DND-41 (cell line): ENCODE measurements at regions not wholly inside any gene's neighbourhood (a gene's known extent, or its start where the extent isn't known, plus 50 kb on each side); places are given as distances from the start of the nearest gene placed in this dataset.

Source experiments
- ATAC-seq: fragments of 200-7000 bp; cut with Tn5 transposase; 3 replicates; pipeline ENCODE4 v1.9.1; 2021; ENCODE audit warnings: low read depth; ENCODE audit not compliant: insufficient read depth
- DNase-seq: peaks from one replicate; pipeline ENCODE4 v3.0.0-alpha.2; 2020
- H2AFZ ChIP-seq: 2 replicates; pipeline ENCODE4 v1.6.0; 2012; ENCODE audit warnings: low read depth, low read length
- H3K27ac ChIP-seq: 2 replicates; pipeline ENCODE4 v1.5.1; 2012; ENCODE audit warnings: low read length, inconsistent platforms
- H3K27me3 ChIP-seq: fragments of 200-600 bp; sonication (generic); 2 replicates; pipeline ENCODE4 v1.6.0; 2012; ENCODE audit warnings: low read length, mild to moderate bottlenecking, inconsistent platforms; ENCODE audit not compliant: insufficient read depth, poor library complexity
- H3K36me3 ChIP-seq: 2 replicates; pipeline ENCODE4 v1.5.1; 2012; ENCODE audit warnings: low read length, inconsistent platforms; ENCODE audit not compliant: insufficient read depth
- H3K4me1 ChIP-seq: 2 replicates; pipeline ENCODE4 v1.5.1; 2012; ENCODE audit warnings: mild to moderate bottlenecking, low read length; ENCODE audit not compliant: insufficient read depth
- H3K4me2 ChIP-seq: 2 replicates; pipeline ENCODE4 v1.6.0; 2012; ENCODE audit warnings: mild to moderate bottlenecking, moderate library complexity, low read length, inconsistent platforms; ENCODE audit not compliant: insufficient read depth
- H3K4me3 ChIP-seq, 2 experiments: fragments of 200-600 bp in 1 of 2; shearing (Covaris generic) in 1 of 2; 2 replicates each; pipeline ENCODE4 v1.5.1; 2012 to 2016; ENCODE audit warnings: inconsistent platforms in 2 of 2, low read length in 2 of 2, mild to moderate bottlenecking in 2 of 2, low read depth in 1 of 2, moderate library complexity in 1 of 2
- H3K79me2 ChIP-seq: 2 replicates; pipeline ENCODE4 v1.6.0; 2012; ENCODE audit warnings: low read length, inconsistent platforms; ENCODE audit not compliant: insufficient read depth
- H3K9ac ChIP-seq: 2 replicates; pipeline ENCODE4 v1.6.0; 2012; ENCODE audit warnings: low read depth, mild to moderate bottlenecking, inconsistent platforms, low read length, moderate library complexity
- H3K9me3 ChIP-seq: 2 replicates; pipeline ENCODE4 v1.5.1; 2012; ENCODE audit warnings: low read length, moderate library complexity, mild to moderate bottlenecking, inconsistent platforms; ENCODE audit not compliant: insufficient read depth, severe bottlenecking
- H4K20me1 ChIP-seq: 2 replicates; pipeline ENCODE4 v1.6.0; 2012; ENCODE audit warnings: low read length; ENCODE audit not compliant: insufficient read depth
- CTCF ChIP-seq: IDR thresholded peaks from 2 replicates; pipeline ENCODE4 v1.5.1; 2012; ENCODE audit warnings: borderline replicate concordance, low read length, moderate library complexity, mild to moderate bottlenecking; ENCODE audit not compliant: poor library complexity, severe bottlenecking; ENCODE audit errors: extremely low read depth
- EZH2 ChIP-seq: IDR thresholded peaks from 3 replicates; pipeline ENCODE4 v1.6.1; 2012; ENCODE audit warnings: borderline replicate concordance, low read depth, mild to moderate bottlenecking, moderate library complexity, low read length, inconsistent platforms; ENCODE audit not compliant: severe bottlenecking

- Histone ChIP-seq H3K9me3 (no peaks in the 10 kb centered on the region), H3K27ac (no peak overlapping the region), H4K20me1 (no peaks in the 10 kb centered on the region), H3K27me3 (no peaks in the 10 kb centered on the region), H3K4me3 (no peak overlapping the region), H3K4me1 (no peaks in the 10 kb centered on the region), H3K4me2 (no peak overlapping the region), H3K9ac (no peak overlapping the region), H3K36me3 (no peaks in the 10 kb centered on the region), H3K79me2 (no peaks in the 10 kb centered on the region), H2AFZ (no peak overlapping the region)
- DNase-seq (no peak), ATAC-seq (no peak)
- TF ChIP-seq EZH2 (no peak), CTCF (no peak)
Measured at GRCh38 chr18:42348722-42349121, 393.7 kb downstream of the PIK3C3 start.

DNA sequence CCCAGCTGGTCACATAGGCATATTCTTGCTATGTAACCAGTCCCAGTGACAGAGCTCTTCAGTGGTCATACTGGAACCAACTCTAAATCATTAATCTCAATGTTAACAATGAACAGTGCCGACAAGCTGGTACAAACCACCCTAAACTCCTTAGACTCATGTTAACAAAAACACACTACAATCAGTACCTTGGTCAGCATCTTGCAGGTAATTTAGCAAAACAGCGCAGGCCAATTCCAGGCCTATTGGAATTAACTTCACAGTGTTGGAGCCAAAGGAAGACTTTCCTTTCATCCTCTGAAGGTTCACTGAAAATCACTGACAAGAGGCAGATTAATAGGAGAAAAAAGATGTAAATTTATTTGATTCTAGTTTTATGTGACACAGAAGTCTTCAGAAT lies 396.4 kb downstream of the PIK3C3 start:
- no peaks in the 10 kb centered on the region for H4K20me1 ChIP-seq
- H3K9ac ChIP-seq = no peak overlapping the region
- H3K9me3 ChIP-seq = no peaks in the 10 kb centered on the region
- no peak overlapping the region for H2AFZ ChIP-seq
- H3K79me2 ChIP-seq = no peaks in the 10 kb centered on the region
- no peak overlapping the region for H3K4me3 ChIP-seq
- no peak overlapping the region for H3K4me2 ChIP-seq
- ATAC-seq (no peak), DNase-seq (no peak)
- no peaks in the 10 kb centered on the region for H3K36me3 ChIP-seq
- no peak overlapping the region for H3K27ac ChIP-seq
- no peaks in the 10 kb centered on the region for H3K4me1 ChIP-seq
- H3K27me3 ChIP-seq = no peaks in the 10 kb centered on the region
- TF ChIP-seq CTCF = no peak
- TF ChIP-seq EZH2 = no peak

DNA sequence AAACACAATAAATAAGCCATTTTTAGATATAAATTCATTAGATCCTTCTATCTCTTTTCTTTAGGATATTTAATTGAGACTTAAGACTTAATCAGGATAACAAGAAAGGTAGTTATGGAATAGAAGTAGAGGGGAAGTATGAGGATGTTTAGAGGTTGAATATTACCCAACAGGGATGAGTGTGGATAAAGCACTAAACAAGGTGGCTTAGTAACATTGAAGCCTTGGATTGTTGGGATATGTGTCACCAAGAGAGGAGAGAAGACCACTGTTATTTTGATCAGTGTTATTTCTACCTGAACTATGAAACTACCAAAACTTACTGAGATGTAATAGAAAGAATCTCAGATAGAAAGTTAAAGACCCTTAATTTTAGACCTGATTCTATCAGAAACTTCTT lies 405.7 kb downstream of the PIK3C3 start:
- no peaks in the 10 kb centered on the region for H3K9me3 ChIP-seq
- H3K4me2 ChIP-seq = no peak overlapping the region
- no peak overlapping the region for H3K9ac ChIP-seq
- no peak for DNase-seq
- no peak overlapping the region for H2AFZ ChIP-seq
- no peak overlapping the region for H3K4me3 ChIP-seq
- H3K36me3 ChIP-seq = no peaks in the 10 kb centered on the region
- H3K27me3 ChIP-seq = no peaks in the 10 kb centered on the region
- no peaks in the 10 kb centered on the region for H4K20me1 ChIP-seq
- no peak for ATAC-seq
- H3K4me1 ChIP-seq = no peaks in the 10 kb centered on the region
- TF ChIP-seq EZH2 = no peak
- no peak for TF ChIP-seq CTCF
- H3K79me2 ChIP-seq = no peaks in the 10 kb centered on the region
- H3K27ac ChIP-seq = no peak overlapping the region
